ENCODE measurements at regions not wholly inside any gene's neighbourhood (a gene's known extent, or its start where the extent isn't known, plus 50 kb on each side); places are given as distances from the start of the nearest gene placed in this dataset.

DNA sequence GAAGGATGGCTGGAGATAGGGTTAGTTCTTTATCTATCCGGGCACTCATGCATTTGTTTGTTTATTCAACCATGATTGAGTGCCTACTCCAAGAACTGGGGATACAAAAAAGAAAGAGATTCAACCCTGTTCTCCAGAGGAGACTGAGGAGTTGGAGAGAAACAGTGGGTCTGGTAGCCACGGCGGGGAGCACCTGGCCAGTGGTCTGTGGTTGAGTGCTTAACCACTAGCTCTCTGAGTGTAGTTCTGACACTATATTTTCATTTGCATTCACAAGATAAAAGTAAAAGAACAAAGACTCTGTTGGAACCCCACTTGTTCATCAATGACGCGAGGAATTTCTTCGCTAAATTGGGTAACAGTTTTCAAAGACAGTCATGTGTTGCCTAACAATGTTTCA, 295.5 kb upstream of the MSX2 start:
- 90% methylated on average over 6 of the region's 6 CpGs; no CpG with 5 or more reads in 1 of the 2 experiments for WGBS, 2 experiments (ENCODE audit: extremely low coverage in 1 of 2, insufficient coverage in 1 of 2, insufficient read length in 1 of 2, insufficient replicate concordance in 2 of 2, low coverage in 1 of 2, low lambda C conversion rate in 2 of 2, missing lambda C conversion rate in 1 of 2)
- no peak for TF ChIP-seq SIX5 (IDR thresholded peaks at IDR 0.05; ENCODE audit: low read depth, low read length)
- no peak for TF ChIP-seq EGR1 (IDR thresholded peaks at IDR 0.05; ENCODE audit: borderline replicate concordance, low read depth, low read length)
- no peak for TF ChIP-seq POLR2A (IDR thresholded peaks at IDR 0.05; ENCODE audit: control extremely low read depth in 1 of 2, low read depth in 2 of 2, low read length in 2 of 2)
- no peak for TF ChIP-seq CREB1 (IDR thresholded peaks at IDR 0.05)
- no peak for TF ChIP-seq CBX8 (IDR thresholded peaks at IDR 0.05; ENCODE audit: borderline replicate concordance, low read depth, low read length)
- TF ChIP-seq RAD21 (IDR thresholded peaks at IDR 0.05 in 1 of 2, conservative IDR thresholded peaks at IDR 0.05 in 1 of 2; ENCODE audit: low read depth in 2 of 2, low read length in 2 of 2), result no peak
- TF ChIP-seq JUND (IDR thresholded peaks at IDR 0.05; ENCODE audit: low read length), result no peak
- no peak for TF ChIP-seq KDM1A (IDR thresholded peaks at IDR 0.05; ENCODE audit: borderline replicate concordance, low read length)
- no peak for TF ChIP-seq TBP (IDR thresholded peaks at IDR 0.05; ENCODE audit: low read depth, low read length)
- TF ChIP-seq CHD1 (IDR thresholded peaks at IDR 0.05; ENCODE audit: low read depth, low read length), result no peak
- TF ChIP-seq RNF2 (IDR thresholded peaks at IDR 0.05; ENCODE audit: borderline replicate concordance, low read depth, low read length, missing control alignments, poor library complexity, severe bottlenecking), result no peak
- no peak for TF ChIP-seq HDAC6 (IDR thresholded peaks at IDR 0.05; ENCODE audit: low read depth, low read length)
- no peak for TF ChIP-seq SP4 (IDR thresholded peaks at IDR 0.05; ENCODE audit: low read length)
- TF ChIP-seq, protein P1, sequence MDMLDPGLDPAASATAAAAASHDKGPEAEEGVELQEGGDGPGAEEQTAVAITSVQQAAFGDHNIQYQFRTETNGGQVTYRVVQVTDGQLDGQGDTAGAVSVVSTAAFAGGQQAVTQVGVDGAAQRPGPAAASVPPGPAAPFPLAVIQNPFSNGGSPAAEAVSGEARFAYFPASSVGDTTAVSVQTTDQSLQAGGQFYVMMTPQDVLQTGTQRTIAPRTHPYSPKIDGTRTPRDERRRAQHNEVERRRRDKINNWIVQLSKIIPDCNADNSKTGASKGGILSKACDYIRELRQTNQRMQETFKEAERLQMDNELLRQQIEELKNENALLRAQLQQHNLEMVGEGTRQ (IDR thresholded peaks at IDR 0.05; ENCODE audit: low read length), result no peak
- no peak for TF ChIP-seq JUN (IDR thresholded peaks at IDR 0.05; ENCODE audit: low read depth, low read length)

More for the DNA sequence above, 295.5 kb upstream of the MSX2 start:
- H3K4ac ChIP-seq (replicated peaks; ENCODE audit: insufficient read length, low read depth, low read length), result no peak overlapping the region
- no peak overlapping the region for H3K4me2 ChIP-seq (ENCODE audit: insufficient read depth in 1 of 2, low read depth in 2 of 2, low read length in 2 of 2)
- H3K18ac ChIP-seq (ENCODE audit: extremely low read depth, low read length), result no peak overlapping the region
- ChIA-PET POLR2A (ENCODE audit: partially characterized antibody) (no interaction called here), CTCF (ENCODE audit: partially characterized antibody) (interaction anchor here (1.0 to 2.1 kb wide), 7 partner anchors 9 to 307 kb away, joined by 3 to 14 read pairs (median 4); no protein-coding TSS in a partner anchor)
- H3K27ac ChIP-seq (ENCODE audit: low read depth, low read length), result no peak overlapping the region
- H3K14ac ChIP-seq (ENCODE audit: insufficient read length), result no peak overlapping the region
- no peaks in the 10 kb centered on the region for H4K20me1 ChIP-seq (replicated peaks in 1 of 2; ENCODE audit: control insufficient read depth in 1 of 2, insufficient read depth in 2 of 2, low read length in 2 of 2)
- no peak overlapping the region for H3K4me3 ChIP-seq (ENCODE audit: extremely low read depth in 1 of 4, insufficient read depth in 2 of 4, low read depth in 3 of 4, low read length in 4 of 4)
- no peaks in the 10 kb centered on the region for H3K79me1 ChIP-seq (ENCODE audit: low read depth, low read length)
- no peaks in the 10 kb centered on the region for H3K4me1 ChIP-seq (replicated peaks in 1 of 4; ENCODE audit: control insufficient read depth in 3 of 4, insufficient read depth in 4 of 4, low read length in 3 of 4)
- no peak overlapping the region for H3K23ac ChIP-seq (ENCODE audit: insufficient read length)
- H2BK20ac ChIP-seq (ENCODE audit: low read length), result no peak overlapping the region
- no peak overlapping the region for H2BK12ac ChIP-seq (ENCODE audit: low read depth, low read length)
- no peaks in the 10 kb centered on the region for H3K27me3 ChIP-seq (replicated peaks in 1 of 4; ENCODE audit: control insufficient read depth in 3 of 4, extremely low read depth in 1 of 4, insufficient read depth in 3 of 4, low read length in 3 of 4)
- no peak overlapping the region for H2BK5ac ChIP-seq (ENCODE audit: low read depth, low read length)
- H2AFZ ChIP-seq (ENCODE audit: low read length), result no peak overlapping the region
- H4K5ac ChIP-seq (ENCODE audit: insufficient read length, low read depth, low read length), result no peak overlapping the region
- H4K91ac ChIP-seq (replicated peaks; ENCODE audit: insufficient read length, low read length), result no peak overlapping the region
- H4K8ac ChIP-seq (ENCODE audit: extremely low read depth, insufficient read depth, low read length), result no peak overlapping the region
- no peaks in the 10 kb centered on the region for H3K23me2 ChIP-seq (ENCODE audit: low read depth, low read length)
- no peak overlapping the region for H2BK15ac ChIP-seq (ENCODE audit: low read length)
- H3K36me3 ChIP-seq (ENCODE audit: control insufficient read depth in 2 of 4, insufficient read depth in 4 of 4, low read length in 3 of 4), result no peaks in the 10 kb centered on the region
- H3K79me2 ChIP-seq (ENCODE audit: control insufficient read depth in 1 of 2, insufficient read depth in 2 of 2, low read length in 2 of 2), result no peaks in the 10 kb centered on the region
- no peak overlapping the region for H2AK5ac ChIP-seq (ENCODE audit: low read depth, low read length)
- no peak for FAIRE-seq
- H3K9ac ChIP-seq (replicated peaks in 1 of 4; ENCODE audit: extremely low read depth in 1 of 4, low read depth in 3 of 4, low read length in 3 of 4), result no peak overlapping the region
- no peak overlapping the region for H3K56ac ChIP-seq (replicated peaks; ENCODE audit: insufficient read length, low read depth, low read length)
- no peak for DNase-seq (ENCODE audit: low read depth in 1 of 2, low spot score in 2 of 2)
- H3K9me3 ChIP-seq (ENCODE audit: insufficient read depth in 2 of 2, low read depth in 1 of 2, low read length in 1 of 2), result no peaks in the 10 kb centered on the region
- no peak overlapping the region for H2BK120ac ChIP-seq (replicated peaks; ENCODE audit: low read depth, low read length)
